ENCODE measurements at regions not wholly inside any gene's neighbourhood (a gene's known extent, or its start where the extent isn't known, plus 50 kb on each side); places are given as distances from the start of the nearest gene placed in this dataset.

DNA sequence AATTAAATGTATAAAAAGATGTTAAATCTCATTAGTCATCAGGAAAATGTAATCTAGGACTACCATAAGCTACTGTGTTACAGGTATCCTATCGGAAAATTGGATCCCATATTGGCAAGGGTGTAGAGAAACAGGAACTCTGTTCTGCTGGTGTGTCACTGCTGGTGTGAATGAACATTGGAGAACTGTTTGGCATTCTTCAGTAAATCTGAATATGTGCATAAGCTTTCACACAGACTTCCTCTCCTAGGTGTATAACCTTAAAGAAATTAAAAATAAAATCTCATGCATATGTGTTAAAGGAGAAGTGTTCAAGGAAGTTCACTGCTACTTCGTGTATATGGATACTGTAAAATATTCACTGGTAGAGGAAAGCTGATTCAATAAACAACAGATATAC is 484.6 kb upstream of the TLE4 start:
- TF ChIP-seq POLR2A (IDR thresholded peaks at IDR 0.05), result no peak
- TF ChIP-seq, protein P1, sequence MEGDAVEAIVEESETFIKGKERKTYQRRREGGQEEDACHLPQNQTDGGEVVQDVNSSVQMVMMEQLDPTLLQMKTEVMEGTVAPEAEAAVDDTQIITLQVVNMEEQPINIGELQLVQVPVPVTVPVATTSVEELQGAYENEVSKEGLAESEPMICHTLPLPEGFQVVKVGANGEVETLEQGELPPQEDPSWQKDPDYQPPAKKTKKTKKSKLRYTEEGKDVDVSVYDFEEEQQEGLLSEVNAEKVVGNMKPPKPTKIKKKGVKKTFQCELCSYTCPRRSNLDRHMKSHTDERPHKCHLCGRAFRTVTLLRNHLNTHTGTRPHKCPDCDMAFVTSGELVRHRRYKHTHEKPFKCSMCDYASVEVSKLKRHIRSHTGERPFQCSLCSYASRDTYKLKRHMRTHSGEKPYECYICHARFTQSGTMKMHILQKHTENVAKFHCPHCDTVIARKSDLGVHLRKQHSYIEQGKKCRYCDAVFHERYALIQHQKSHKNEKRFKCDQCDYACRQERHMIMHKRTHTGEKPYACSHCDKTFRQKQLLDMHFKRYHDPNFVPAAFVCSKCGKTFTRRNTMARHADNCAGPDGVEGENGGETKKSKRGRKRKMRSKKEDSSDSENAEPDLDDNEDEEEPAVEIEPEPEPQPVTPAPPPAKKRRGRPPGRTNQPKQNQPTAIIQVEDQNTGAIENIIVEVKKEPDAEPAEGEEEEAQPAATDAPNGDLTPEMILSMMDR (IDR thresholded peaks at IDR 0.05 in 4 of 5, conservative IDR thresholded peaks at IDR 0.05 in 1 of 5), result no peak

Data from gastrocnemius medialis (tissue), 4 donors.